HG03103 (cell line): ENCODE measurements at regions not wholly inside any gene's neighbourhood (a gene's known extent, or its start where the extent isn't known, plus 50 kb on each side); places are given as distances from the start of the nearest gene placed in this dataset.

Experiments
- ATAC-seq: cut with Tn5 transposase; IDR thresholded peaks from one replicate; pipeline ENCODE4 v1.9.1; 2021; ENCODE audit warnings: low read depth; ENCODE audit not compliant: unreplicated experiment

DNA sequence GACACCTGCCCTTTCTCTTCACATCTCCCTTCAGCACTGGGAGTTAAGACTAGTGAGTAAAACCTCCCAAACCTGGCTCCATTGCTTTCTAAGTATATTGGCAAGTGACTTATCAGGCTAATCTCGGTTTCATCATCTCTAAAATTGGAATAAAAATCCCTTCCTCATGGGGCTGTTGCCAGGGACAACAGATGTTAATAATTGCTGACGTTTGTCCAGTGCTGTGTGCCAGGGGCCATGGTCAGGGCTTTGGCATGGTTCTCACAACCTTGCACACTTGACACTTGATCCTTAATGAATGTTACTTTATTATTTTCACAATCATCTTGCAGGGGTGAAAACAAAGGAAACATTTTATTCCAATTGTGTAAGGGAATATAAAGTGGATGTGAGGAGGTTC lies 1262.0 kb upstream of the WWC1 start:
- no peak for ATAC-seq

DNA sequence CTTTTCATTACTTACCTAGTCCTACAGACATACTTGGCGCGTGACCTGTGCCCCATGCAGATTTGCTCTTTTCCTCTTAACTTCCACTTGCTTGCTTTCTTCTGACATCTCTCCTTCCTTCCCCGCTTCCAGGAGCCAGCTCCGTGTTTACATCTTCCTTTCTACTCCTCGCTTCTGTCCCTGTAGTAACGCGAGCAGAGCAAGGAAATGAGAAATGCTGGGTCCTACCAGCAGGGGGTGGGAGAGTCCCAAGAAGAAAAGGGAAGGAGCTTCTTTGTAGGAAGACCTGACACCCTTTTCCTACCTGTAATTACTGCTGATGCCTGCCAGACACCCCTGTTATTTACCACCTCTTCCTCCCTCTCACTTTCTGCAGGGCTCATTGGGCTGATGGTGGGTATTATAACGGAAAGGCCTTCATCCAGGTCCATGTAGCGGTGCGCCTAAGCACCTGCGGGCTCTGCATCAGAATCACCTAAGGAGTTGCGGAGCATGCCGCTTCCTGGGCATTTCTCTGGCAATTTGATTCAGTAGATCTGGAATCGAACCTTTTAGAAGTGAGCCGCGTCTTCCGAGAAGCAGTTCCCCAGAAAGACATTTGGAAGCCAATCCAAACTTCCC lies 1260.8 kb upstream of the WWC1 start:
- ATAC-seq: no peak

DNA sequence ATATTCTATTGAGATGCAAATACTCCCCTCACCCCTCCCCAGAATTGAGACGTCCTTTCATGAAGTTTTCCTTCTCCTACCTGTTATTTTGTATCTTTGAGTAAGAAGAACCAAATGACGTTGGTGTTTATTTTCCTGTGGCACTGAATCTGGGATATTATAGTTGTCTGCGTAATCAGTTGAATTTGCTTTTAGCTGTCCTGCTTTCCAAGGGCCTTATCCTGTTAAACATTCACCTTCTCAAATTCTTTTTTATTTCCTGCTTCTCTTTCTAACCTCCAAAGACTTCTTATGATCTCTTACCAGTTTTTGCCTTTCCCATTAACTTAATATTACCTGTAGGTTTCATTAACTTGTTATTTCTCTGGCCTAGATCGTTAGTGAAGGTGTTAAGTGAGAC lies 1254.9 kb upstream of the WWC1 start:
- no peak for ATAC-seq

DNA sequence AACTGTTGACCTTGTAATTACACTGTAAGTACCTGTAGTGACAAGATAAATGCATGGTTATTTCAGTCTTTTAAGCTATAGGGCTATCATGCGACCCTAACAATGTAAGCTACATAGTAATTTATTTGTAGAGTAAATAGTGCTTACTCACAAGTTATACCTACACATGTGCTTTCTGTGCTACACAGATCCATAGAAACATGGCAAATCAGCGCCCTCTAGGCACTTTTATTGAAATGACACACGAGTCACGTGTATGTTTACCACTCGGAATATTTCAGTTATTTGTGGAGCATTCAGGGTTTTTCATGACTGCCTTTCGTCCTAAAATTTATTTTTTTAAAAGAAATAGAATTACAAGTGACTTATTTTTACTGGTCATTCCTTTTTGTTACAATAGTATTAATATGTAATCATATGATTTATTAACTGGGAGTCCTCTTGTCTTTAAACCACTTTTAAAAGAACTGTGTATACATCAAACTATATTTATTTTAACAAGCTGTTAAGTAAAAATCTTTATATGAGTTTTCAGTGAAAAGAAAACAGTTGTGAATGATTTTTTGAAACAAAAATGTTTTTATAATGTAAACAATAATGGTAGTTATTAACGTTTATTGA lies 1242.3 kb upstream of the WWC1 start:
- peak; percentile 70 for ATAC-seq

DNA sequence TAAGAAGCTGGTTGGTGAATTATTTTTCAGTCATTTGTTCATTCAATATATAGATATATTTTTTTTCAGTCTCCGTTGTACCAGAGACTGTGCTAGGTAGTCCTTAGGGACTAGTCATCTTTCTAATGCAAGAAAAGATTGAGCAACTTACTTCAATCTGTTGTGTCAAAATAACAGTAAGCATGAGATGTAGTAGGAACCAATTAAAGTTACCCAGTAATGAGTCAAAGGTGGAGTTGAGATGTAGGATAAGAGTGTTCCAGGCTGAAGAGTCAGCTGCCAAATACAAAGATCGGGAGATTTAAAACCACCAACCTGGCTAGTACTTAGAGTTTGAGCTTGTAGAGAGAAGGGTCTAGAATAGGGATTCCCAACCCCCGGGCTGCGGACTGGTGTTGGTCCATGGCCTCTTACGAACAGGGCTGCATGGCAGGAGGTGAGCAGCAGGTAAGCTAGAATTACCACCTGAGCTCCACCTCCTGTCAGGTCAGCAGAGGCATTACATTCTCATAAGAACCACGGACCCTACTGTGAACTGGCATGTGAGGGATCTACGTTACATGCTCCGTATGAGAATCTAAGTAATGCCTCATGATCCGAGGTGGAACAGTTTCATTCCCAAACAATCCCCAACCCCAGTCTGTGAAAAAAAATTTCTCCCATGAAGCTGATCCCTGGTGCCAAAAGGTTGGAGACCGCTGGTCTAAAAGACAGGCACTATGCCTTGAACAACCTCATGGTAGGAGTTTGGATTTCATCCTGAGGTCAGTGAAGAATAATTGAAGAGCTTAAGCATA lies 1241.5 kb upstream of the WWC1 start:
- ATAC-seq: no peak

DNA sequence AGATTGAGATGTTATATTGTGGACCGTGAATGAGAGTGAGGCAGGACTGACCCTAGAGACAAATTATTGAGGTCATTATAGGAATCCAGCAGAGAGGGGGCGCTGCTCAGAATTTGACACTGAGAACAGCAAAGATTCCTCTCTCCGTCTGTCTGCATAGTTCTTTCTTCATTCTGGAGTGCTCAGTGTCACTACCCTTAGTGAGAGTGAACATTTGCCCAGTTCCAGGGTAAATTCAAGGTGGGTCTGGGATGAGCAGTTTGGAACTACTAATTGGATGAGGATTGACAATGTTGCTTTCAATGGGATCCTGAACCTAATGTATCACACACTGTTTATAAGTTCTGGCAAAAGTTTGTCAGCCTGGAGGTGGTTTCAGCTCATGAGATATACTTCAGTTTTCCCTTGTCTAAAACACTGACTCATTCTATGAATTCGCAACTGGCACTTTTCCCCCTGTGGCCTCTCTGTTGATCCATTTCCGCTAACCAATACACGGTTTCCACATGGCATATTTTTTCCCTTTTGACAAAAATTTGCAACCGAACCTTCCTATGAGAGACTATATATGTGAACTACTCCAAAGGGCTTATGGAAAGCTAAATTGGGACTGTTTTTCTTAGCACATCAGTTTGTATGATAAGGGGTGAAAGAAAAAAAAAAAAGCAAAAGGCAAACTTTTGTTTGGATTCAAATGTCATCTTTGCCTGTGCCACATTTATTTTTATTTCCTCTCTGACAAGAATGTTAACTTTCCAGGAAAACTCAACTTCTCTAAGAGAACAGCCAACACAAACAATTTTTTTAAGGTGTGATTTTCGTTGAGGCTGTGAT lies 1240.7 kb upstream of the WWC1 start:
- ATAC-seq: no peak

DNA sequence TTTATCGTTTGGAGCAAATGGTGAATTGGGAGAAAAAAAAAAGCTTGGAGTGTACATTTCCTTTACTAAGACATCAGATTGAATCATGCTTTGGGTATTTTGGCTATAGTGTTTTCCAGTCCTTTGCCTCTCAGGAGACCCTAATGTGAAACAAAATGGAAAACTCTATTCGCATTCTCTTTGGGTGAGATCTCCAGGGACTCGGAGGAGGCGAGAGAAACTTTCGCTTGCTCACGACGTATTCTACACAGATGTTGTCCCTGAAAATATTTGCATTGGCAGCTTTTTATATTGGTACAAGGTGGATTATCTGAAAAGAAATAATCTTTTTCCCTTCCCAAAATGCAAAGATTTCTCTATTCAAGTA lies 1240.1 kb upstream of the WWC1 start:
- no peak for ATAC-seq

DNA sequence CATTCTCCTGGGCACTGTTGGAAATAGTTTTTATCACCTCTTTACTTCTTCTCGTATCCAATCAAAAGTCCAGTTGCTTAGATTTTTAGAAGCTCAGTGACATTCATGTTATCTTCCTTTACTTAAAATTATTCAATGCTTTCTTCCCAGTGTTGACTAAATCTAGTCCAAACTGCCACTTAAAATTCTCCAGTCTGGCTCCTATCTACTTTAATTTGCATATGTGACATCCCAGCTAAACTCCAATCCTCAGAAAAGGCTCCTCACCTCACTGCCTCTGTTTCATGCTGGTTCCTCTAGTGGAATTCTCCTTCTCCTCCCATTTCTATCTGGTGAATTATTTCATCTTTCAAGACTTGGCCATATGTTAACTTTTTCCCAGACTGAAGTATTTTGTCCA lies 1238.7 kb upstream of the WWC1 start:
- no peak for ATAC-seq

DNA sequence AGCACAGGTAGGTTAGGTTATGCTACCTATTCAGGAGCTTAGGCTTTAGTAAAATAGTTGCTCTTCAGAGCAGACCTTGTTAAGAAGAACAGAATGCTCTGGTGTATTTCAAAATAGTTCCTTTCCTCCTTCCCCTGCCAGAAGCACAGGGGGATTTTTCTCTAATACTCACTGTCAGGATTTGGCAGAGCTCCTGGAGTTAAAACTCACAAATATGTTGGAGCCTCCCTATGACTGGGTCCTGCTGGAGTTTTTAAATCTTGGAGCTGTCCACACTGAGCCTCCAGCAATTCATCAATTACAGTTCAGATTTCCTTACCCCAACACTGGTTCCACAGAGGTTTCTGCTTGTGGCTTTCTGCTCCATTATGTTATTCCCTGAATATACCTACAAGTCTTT lies 1233.8 kb upstream of the WWC1 start:
- ATAC-seq: no peak

DNA sequence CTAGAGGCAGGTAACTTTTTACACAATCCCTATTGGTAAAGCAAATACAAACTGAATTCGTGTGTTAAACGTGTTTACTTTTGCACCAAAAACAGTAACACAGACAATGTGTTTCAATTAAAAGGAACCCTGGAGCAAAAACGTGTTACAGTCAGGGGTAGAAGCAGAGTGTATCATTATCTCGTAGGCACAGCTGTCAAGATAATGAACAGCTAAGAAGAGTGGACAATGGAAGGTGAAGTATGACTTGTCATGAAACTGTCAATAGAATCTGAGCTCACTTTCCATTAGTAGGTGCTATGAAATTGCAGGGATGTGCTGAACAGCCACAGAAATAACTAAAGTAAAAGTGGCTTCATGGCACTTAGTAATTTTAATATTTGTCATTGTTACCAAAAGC lies 1229.8 kb upstream of the WWC1 start:
- no peak for ATAC-seq

DNA sequence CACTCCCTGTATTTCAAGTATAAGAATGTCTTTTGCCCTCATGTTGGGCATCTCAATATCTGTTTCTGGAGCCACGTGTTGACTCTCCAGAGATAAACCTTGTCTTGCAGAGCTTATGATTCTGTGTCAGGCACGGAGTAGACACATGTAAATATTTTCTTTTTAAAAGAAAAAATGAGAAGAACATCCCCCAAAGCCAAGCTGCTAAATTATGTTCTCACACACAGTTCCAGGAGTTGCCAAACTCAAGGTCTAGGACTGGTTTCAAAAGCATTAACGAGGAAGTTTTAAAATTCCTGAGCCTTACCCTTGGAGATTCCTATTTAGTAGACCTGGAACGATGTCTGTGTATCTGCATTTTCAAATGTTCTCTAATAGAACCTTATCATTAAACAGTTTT lies 1228.3 kb upstream of the WWC1 start:
- no peak for ATAC-seq

DNA sequence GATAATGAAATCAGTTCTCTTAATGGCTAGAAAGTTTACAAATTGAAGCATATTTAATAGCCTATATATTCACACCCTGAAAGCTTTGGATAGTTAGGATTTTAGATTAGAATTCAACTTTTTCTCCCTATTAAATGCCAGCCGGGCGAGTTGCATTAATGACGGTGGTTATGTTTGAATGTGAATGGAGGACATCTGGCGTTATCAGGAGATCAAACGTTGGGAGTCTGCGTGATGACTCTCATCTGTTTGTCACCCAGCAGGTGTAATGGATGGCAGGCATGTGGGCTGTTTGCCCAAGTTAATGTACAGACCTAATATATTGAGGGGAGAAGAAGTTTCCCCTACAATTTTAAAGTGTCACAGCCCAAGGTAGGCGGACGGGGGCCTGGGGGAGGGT lies 1227.7 kb upstream of the WWC1 start:
- no peak for ATAC-seq

DNA sequence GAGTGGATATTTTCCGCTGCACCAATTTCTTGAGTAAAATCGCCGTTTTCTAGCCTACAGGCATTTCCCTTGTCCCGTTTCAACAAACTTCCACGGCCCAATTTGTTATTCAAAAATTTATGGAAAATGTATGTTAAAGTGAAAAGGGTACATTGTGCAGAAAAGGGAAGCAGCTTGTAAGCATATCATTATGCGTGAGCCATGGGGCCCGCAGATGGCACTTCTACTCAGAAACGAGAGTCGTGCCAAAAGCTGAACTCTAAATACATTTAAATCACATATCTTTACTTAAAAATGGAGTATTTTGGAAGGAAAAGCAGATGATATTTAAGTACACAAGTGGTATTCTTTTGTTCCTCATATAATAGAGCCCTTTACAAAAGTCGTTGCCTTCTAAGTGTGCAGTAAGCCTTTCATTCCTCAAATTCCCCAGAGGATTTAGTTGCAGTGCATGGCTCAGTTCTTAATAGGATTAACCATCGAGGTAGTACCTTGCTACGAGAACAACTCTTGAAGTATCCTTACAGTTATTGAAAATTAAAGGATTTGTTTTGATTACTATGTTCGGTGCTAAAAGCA lies 1227.2 kb upstream of the WWC1 start:
- ATAC-seq: no peak

DNA sequence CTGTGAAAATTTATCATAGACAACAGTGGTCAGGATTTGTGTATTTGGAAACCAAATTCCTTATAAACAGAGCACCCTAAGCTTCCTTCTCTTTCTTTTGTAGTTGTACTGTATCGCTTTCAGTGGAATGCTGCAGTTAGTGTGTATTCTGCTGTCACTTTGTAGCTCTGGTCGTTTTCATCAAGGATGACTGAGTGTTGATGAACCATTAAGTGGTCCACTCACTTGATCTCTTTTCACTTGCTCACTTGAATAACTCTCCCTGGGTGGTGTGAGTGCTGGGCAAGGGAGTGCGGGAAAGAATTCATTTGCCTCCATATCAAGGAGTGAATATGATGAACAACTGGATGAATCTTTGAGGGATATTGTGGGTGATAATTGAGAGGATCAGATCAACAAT lies 1225.7 kb upstream of the WWC1 start:
- no peak for ATAC-seq

DNA sequence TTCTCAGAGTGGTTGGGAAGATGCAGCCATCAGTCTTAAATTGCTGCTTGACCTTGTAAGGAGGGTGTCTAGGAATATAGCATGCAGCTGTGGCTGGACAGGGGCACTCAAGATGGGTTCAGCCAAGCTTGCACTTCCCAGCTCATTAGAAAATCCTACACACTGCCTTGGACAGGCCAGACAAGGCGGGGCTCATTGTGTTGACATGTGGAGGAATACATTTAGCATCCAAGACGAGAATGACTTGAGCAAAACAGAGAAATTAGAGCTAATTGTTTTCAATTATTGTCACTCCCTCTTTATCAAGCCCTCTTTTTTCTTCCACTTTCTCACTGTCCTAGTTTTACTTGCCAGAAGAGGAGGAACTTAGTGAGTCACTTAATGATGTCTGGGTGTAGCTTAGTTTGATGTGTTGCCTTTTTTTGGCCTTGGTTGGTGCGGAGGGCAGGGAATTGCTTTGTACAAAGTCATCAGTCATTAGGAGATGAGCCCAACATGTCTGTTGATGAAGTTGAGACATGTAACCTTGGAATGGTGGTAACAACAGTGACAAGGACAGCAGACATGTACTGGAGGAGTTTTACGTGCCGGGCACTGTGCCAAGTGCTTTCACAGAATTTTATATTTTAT lies 1219.3 kb upstream of the WWC1 start:
- ATAC-seq: no peak

DNA sequence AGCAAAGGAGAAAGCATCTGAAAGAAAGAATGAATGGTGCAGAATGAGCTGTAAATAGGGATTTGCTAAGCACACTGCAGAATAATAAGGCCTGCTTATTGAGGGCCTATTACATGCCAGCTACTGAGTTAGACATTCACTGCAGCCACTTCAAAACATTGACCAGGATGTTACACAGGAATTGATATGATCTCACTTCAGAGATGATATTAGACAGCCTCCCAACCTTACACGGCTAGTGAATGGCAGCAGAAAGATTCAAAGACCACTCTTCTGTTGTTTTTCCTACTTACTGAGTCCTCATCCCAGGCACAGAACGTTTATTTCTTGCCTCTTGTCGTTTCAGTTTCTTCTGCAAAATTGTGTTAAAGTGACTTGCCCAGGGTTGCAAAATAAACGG lies 1209.9 kb upstream of the WWC1 start:
- ATAC-seq: no peak

DNA sequence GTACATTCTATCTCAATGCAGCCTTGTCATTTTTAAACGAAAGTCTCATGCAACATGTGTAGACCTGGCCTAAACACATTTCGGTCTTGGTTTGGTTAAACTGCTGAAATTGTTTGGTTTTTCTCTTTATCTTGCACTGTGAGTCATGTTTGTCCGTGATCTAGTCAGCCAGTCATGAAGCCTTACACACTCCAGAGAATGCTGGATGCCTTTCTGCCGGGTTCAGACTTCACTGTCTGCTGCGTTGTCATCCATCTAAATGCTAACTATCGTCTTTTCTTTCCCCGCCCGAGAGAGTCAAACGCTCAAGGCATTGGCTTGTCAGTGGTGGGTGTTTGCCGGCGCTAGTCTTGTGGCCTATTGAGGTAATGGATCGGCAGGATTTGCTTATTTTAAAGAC lies 1194.6 kb upstream of the WWC1 start:
- ATAC-seq: no peak

DNA sequence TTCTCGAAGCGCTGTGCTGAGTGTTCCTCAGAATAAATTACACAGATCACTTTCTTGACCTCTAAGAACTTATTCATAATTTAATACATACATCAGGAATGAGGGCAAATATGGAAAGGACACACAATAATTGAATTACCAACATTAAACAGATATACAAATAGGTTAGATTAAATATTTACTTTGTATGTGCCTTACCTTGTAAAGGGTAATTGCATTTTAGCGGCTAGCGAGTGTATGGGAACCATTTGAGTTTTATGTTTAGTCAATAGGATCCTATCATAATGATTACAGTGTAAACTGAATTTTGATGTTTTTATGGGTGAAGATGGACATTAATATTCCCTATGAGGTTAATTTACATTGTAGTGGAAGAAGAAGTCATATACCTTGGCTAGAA lies 1187.1 kb upstream of the WWC1 start:
- ATAC-seq: no peak

DNA sequence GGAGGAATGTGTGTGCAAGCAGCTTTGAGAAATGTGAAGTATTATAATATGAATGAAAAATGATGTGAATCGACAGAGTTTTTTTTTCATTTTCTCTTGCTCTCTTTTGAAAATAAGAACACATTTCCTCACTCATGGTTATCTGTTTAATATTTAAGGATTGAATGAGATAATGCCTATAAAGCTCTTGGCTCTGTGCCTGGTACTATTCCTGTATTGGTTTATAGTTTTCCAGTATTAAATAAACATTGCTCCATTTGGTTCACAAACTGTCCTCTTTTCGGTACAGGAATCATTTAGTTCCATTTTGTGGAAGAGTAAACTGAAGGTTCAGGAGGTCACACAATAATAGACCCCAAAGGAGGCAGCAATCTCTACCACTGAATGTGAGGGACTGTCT lies 1185.5 kb upstream of the WWC1 start:
- no peak for ATAC-seq

DNA sequence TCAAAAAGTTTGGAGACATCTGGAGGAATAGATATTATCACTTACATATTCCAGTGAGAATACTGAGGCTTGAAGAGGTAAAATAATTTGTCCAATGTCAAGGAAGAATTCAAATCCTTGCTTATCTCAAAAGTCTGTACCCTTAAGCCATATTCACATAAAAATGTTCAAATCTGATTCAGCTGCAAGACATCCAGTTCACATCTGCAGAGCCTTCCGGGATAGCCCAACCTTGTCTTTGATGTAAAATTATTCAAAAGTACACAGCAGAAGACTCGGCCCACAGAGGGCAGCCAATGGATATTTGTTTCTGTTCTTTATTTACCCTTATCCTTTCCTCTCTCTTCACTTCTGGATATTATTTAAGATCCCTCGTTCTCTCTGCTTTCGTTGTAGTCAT lies 1183.8 kb upstream of the WWC1 start:
- no peak for ATAC-seq
